Gastrocnemius medialis (tissue), 4 donors: ENCODE measurements at regions not wholly inside any gene's neighbourhood (a gene's known extent, or its start where the extent isn't known, plus 50 kb on each side); places are given as distances from the start of the nearest gene placed in this dataset.

Experiments used
- POLR2A ChIP-seq, 2 donors: fragments of 450-650 bp; IDR thresholded peaks; one replicate each; pipeline ENCODE4 v1.6.1; 2017; ENCODE audit warnings: antibody characterized with exemption in 2 of 2, mild to moderate bottlenecking in 2 of 2, moderate library complexity in 2 of 2
- TF ChIP-seq, protein P1 (sequence below), 5 experiments: fragments of 450-650 bp in 3 of 5; fragments of 200-600 bp in 2 of 5; sonication (generic) in 2 of 5; IDR thresholded peaks in 4 of 5; conservative IDR thresholded peaks in 1 of 5; 1 replicate in 4 of 5; 2 replicates in 1 of 5; pipeline ENCODE4 v1.5.1; 2016 to 2019; ENCODE audit warnings: antibody characterized with exemption in 5 of 5, mild to moderate bottlenecking in 3 of 5, moderate library complexity in 3 of 5

DNA sequence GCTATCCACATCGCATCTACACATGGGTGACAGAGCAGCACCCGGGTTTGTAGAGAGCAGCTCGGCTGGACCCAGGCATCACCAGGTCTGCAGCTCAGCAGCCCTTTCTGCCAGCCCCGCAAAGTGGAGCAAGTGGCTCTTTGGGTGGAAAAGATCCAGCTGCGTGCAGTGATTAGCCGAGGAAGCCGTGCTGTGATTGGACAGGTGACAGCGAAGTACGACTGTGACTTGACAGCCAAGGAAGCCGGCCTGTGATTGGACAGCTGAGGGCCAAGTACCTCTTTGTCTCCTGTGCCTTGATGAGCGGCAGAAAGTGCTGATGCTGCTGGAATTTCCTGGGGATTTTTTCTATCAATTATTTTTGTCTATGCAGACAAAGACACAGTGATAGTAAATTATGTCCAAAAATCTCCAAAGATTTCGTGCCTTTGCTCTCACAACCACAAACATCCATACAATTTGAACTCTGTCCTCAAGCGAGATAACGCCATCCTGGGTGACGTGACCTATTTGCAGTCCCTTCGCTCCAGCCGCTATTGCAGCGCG, 62.3 kb upstream of the GPR31 start:
- TF ChIP-seq, protein P1, sequence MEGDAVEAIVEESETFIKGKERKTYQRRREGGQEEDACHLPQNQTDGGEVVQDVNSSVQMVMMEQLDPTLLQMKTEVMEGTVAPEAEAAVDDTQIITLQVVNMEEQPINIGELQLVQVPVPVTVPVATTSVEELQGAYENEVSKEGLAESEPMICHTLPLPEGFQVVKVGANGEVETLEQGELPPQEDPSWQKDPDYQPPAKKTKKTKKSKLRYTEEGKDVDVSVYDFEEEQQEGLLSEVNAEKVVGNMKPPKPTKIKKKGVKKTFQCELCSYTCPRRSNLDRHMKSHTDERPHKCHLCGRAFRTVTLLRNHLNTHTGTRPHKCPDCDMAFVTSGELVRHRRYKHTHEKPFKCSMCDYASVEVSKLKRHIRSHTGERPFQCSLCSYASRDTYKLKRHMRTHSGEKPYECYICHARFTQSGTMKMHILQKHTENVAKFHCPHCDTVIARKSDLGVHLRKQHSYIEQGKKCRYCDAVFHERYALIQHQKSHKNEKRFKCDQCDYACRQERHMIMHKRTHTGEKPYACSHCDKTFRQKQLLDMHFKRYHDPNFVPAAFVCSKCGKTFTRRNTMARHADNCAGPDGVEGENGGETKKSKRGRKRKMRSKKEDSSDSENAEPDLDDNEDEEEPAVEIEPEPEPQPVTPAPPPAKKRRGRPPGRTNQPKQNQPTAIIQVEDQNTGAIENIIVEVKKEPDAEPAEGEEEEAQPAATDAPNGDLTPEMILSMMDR (IDR thresholded peaks at IDR 0.05 in 4 of 5, conservative IDR thresholded peaks at IDR 0.05 in 1 of 5): no peak
- TF ChIP-seq POLR2A (IDR thresholded peaks at IDR 0.05): no peak
